OCI-LY3 (cell line): ENCODE measurements at regions not wholly inside any gene's neighbourhood (a gene's known extent, or its start where the extent isn't known, plus 50 kb on each side); places are given as distances from the start of the nearest gene placed in this dataset.

Source experiments
- EZH2phosphoT487 ChIP-seq: fragments of 200-600 bp; shearing (Covaris generic); IDR thresholded peaks from 2 replicates; pipeline ENCODE4 v1.6.1; 2018; ENCODE audit warnings: antibody characterized with exemption, mixed run types, low read depth
- TF ChIP-seq, protein P1 (sequence below): fragments of 200-600, 300-600 bp; sonication (generic); IDR thresholded peaks from 2 replicates; pipeline ENCODE4 v1.5.1; 2014; ENCODE audit warnings: antibody characterized with exemption, low read length, low read depth

DNA sequence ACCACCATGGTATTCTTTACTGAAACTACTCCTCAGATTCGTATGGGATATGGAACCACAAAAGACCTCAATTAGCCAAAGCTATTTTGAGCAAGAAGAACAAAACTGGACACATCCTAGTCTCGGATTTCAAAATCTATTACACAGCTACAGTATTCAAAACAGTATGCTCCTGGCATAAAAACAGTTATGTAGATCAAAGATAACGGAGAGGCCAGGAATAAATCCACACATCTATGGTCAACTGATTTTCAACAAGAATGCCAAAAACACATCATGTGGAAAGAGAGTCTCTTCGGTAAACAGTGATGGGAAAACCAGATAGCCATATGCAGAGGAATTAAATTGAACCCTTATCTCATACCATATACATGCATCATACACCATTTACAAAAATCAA lies 155.3 kb downstream of the SPCS3 start:
- TF ChIP-seq, protein P1, sequence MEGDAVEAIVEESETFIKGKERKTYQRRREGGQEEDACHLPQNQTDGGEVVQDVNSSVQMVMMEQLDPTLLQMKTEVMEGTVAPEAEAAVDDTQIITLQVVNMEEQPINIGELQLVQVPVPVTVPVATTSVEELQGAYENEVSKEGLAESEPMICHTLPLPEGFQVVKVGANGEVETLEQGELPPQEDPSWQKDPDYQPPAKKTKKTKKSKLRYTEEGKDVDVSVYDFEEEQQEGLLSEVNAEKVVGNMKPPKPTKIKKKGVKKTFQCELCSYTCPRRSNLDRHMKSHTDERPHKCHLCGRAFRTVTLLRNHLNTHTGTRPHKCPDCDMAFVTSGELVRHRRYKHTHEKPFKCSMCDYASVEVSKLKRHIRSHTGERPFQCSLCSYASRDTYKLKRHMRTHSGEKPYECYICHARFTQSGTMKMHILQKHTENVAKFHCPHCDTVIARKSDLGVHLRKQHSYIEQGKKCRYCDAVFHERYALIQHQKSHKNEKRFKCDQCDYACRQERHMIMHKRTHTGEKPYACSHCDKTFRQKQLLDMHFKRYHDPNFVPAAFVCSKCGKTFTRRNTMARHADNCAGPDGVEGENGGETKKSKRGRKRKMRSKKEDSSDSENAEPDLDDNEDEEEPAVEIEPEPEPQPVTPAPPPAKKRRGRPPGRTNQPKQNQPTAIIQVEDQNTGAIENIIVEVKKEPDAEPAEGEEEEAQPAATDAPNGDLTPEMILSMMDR: no peak
- no peak for TF ChIP-seq EZH2phosphoT487
